ENCODE measurements at regions not wholly inside any gene's neighbourhood (a gene's known extent, or its start where the extent isn't known, plus 50 kb on each side); places are given as distances from the start of the nearest gene placed in this dataset.

- H3K4me1 ChIP-seq (replicated peaks), result no peaks in the 10 kb centered on the region
- no peak overlapping the region for H3K4me3 ChIP-seq
- intact Hi-C loops (cut with DNase I), result no loop called here
- 51% methylated on average over 2 of the region's 2 CpGs for WGBS
- H3K27me3 ChIP-seq (replicated peaks; ENCODE audit: insufficient read depth), result no peaks in the 10 kb centered on the region
- no peak overlapping the region for H3K27ac ChIP-seq
- DNase-seq (ENCODE audit: low spot score), result no peak
- TF ChIP-seq POLR2A (IDR thresholded peaks at IDR 0.05) (no peak), CTCF (IDR thresholded peaks at IDR 0.05) (no peak), POLR2AphosphoS5 (IDR thresholded peaks at IDR 0.05) (no peak)
- H3K9me3 ChIP-seq, result no peaks in the 10 kb centered on the region
- no peaks in the 10 kb centered on the region for H3K36me3 ChIP-seq
Measured at GRCh38 chr13:86585835-86586234, 786.6 kb upstream of the SLITRK6 start.

GRCh38 chr13:86591862-86592261 is 792.6 kb upstream of the SLITRK6 start:
- no peak for DNase-seq (ENCODE audit: low spot score)
- TF ChIP-seq POLR2AphosphoS5 (IDR thresholded peaks at IDR 0.05) (no peak), CTCF (IDR thresholded peaks at IDR 0.05) (no peak), POLR2A (IDR thresholded peaks at IDR 0.05) (no peak)
- Histone ChIP-seq H3K27me3 (replicated peaks; ENCODE audit: insufficient read depth) (no peaks in the 10 kb centered on the region), H3K4me3 (no peak overlapping the region), H3K9me3 (no peaks in the 10 kb centered on the region), H3K36me3 (no peaks in the 10 kb centered on the region), H3K27ac (no peak overlapping the region), H3K4me1 (replicated peaks) (no peaks in the 10 kb centered on the region)
- intact Hi-C loops (cut with DNase I), result no loop called here

- Histone ChIP-seq H3K4me1 (replicated peaks) (no peaks in the 10 kb centered on the region), H3K4me3 (no peak overlapping the region), H3K9me3 (no peaks in the 10 kb centered on the region), H3K36me3 (no peaks in the 10 kb centered on the region), H3K27ac (no peak overlapping the region), H3K27me3 (replicated peaks; ENCODE audit: insufficient read depth) (no peaks in the 10 kb centered on the region)
- TF ChIP-seq CTCF (IDR thresholded peaks at IDR 0.05), result no peak
- no peak for TF ChIP-seq POLR2A (IDR thresholded peaks at IDR 0.05)
- TF ChIP-seq POLR2AphosphoS5 (IDR thresholded peaks at IDR 0.05), result no peak
- intact Hi-C loops (cut with DNase I), result no loop called here
- DNase-seq (ENCODE audit: low spot score), result no peak
- 93% methylated on average over 4 of the region's 4 CpGs for WGBS
Measured at GRCh38 chr13:86601351-86601750, 802.1 kb upstream of the SLITRK6 start.

GRCh38 chr13:86606264-86606663 is 807.0 kb upstream of the SLITRK6 start:
- TF ChIP-seq POLR2AphosphoS5 (IDR thresholded peaks at IDR 0.05) (no peak), POLR2A (IDR thresholded peaks at IDR 0.05) (no peak), CTCF (IDR thresholded peaks at IDR 0.05) (no peak)
- no peaks in the 10 kb centered on the region for H3K9me3 ChIP-seq
- H3K4me1 ChIP-seq (replicated peaks), result no peaks in the 10 kb centered on the region
- no peak for DNase-seq (ENCODE audit: low spot score)
- 62% methylated on average over 2 of the region's 2 CpGs for WGBS
- intact Hi-C loops (cut with DNase I), result no loop called here
- H3K4me3 ChIP-seq, result no peak overlapping the region
- no peaks in the 10 kb centered on the region for H3K36me3 ChIP-seq
- no peaks in the 10 kb centered on the region for H3K27me3 ChIP-seq (replicated peaks; ENCODE audit: insufficient read depth)
- H3K27ac ChIP-seq, result no peak overlapping the region

- no peaks in the 10 kb centered on the region for H3K27me3 ChIP-seq (replicated peaks; ENCODE audit: insufficient read depth)
- DNase-seq (ENCODE audit: low spot score), result no peak
- intact Hi-C loops (cut with DNase I), result no loop called here
- H3K4me1 ChIP-seq (replicated peaks), result no peaks in the 10 kb centered on the region
- TF ChIP-seq POLR2A (IDR thresholded peaks at IDR 0.05) (no peak), POLR2AphosphoS5 (IDR thresholded peaks at IDR 0.05) (no peak), CTCF (IDR thresholded peaks at IDR 0.05) (no peak)
- no peaks in the 10 kb centered on the region for H3K9me3 ChIP-seq
- no peak overlapping the region for H3K27ac ChIP-seq
- no peak overlapping the region for H3K4me3 ChIP-seq
- no peaks in the 10 kb centered on the region for H3K36me3 ChIP-seq
- 97% methylated on average over 2 of the region's 2 CpGs for WGBS
Measured at GRCh38 chr13:86608701-86609100, 809.5 kb upstream of the SLITRK6 start.
